GM18511 (cell line): ENCODE measurements at regions not wholly inside any gene's neighbourhood (a gene's known extent, or its start where the extent isn't known, plus 50 kb on each side); places are given as distances from the start of the nearest gene placed in this dataset.
"Not testable (repeated sequence)": the region's sequence is repeated elsewhere in the genome, so short reads cannot be mapped to it uniquely, and the experiment has no call there.

Experiments
- ATAC-seq: cut with Tn5 transposase; IDR thresholded peaks from one replicate; pipeline ENCODE4 v1.9.1; 2021; ENCODE audit warnings: mild to moderate bottlenecking, moderate library complexity; ENCODE audit not compliant: unreplicated experiment

DNA sequence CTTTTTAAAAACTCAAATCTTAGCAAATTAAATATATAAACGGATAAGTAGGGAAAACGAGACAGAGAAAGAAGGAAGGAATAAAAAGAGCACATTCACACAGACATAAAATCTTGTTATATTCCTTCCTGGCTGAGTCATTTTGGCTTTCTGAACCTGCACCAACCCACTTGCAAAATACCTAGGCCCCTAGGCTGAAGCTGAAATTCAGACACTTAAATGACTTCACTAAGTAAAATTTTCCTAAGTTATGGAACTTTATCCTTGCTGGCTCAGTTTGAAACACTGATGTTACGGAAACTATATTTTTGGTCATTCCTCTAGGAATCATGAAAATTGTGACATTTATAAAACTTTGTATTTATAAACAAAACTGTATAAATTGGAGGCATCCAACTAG lies 462.8 kb upstream of the NFIA start:
- no peak for ATAC-seq

DNA sequence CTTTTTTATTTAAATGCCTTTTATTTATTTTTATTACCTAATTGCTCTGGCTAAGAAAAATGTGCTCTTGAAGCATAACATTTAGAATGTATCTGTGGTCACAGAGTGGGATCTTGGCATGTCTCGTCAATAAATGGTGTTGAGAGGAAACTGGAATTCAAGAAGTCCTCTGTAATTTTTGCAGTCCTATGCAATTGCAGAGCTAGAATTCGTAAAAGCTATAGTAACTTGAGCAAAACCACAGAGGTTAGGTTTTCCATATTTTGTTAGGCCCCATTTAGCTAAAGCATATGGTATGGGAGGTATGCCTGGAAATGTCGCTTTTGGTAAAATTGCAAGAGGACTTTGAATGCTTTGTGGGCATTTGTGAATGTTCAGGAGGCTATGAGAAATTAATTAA lies 466.7 kb upstream of the NFIA start:
- ATAC-seq, result no peak

DNA sequence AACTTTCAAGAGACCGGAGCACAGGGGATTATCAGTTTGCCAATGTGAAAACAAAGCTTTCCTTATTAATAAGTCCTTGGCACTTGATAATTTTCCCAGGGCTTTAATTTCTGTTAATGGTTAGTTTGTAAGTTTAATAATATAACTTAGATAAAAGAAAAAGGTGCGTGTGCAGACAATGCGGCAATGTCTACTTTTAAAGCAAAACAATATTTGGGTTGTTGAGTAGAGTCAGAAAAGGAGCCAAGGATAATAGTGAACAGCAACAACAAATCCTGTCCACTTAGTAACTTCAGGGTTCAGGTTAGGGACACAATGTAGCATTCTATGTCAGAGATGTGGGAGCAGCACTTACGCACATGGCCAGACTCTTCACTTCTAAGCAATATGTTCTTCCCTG lies 469.6 kb upstream of the NFIA start:
- no peak for ATAC-seq

DNA sequence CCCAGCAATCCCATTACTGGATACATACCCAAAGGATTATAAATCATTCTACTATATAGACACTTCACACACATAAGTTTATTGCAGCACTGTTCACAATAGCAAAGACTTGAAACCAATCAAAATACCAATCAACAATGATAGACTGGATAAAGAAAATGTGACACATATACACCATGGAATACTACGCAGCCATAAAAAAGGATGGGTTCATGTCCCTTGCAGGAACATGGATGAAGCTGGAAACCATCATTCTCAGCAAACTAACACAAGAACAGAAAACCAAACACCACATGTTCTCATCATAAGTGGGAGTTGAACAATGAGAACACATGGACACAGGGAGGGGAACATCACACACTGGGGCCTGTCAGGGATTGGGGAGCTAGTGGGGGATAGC lies 475.4 kb upstream of the NFIA start:
- ATAC-seq, result not testable (repeated sequence)

DNA sequence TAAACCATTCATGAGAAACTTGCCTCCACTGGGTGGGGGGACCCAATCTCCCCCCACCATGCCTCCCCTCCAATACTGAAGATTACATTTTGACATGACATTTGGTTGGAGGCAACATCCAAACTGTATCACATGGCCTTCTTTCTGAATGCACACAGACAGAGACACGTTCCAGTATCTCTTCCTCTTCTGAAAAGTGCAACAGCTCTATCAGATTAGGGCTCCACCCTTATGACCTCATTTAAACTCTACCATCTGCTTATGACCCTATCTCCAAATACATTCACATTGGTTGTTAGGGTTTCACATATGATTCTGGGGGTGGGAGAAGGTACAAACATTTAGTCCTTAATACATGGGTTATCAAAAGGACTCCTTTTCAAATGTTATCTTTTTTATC lies 481.8 kb upstream of the NFIA start:
- no peak for ATAC-seq

DNA sequence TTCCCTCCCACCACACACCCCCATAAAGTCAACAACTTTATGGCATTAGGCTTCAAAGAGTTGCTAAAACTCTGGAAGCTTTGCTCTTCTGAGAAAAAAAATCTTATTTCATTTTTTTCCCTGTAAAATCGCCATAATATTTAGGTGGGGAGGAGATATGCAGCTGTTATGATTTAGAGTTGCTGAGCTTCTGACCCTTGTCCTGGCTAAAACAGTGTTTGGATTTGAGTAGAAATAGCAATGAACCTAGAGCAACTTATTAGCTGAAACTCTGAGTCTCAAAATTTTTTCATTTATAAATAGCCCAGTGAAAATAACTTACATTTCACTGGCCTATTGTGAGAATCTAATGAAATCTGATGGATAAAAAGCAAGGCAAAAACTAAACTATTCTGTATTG lies 482.8 kb upstream of the NFIA start:
- no peak for ATAC-seq

DNA sequence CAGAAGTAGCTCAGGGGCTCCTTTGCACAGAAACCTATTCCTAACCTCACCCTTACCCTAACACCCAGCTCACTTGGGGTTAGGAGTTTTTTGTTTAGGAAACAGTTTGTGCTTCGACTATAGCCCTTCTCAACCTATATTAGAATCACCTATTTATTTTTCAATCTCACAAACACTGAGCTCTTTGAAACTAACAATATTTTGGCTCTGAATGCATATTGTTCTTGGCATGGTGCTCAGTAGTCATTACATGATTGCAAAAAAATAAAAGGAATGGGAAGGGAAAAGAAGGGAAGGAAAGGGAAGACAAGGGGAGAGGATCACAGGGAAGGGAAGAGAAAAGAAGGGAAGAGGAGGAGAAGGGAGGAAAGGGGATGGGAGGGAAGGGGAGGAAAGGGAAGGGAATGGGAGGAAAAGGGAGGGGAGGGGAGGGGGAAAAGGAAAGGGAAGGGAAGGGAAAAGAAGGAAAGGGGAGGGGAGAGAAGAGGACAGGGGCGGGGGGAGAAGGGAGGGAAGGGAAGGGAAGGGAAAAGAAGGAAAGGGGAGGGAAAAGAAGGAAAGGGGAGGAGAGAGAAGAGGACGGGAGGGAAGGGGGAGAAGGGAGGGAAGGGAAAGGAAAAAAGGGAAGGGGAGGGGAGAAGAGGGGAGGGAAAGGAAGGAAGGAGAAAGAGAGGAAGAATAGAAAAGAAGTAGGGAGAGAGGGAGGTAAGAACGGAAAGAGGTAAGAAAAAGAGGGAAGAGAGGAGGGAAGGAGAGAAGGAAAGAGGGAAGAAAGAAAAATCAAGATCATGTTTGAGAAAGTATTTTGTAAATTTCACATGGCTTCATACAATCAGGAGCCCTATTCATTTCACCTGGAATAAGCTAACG lies 484.1 kb upstream of the NFIA start:
- ATAC-seq, result no peak

DNA sequence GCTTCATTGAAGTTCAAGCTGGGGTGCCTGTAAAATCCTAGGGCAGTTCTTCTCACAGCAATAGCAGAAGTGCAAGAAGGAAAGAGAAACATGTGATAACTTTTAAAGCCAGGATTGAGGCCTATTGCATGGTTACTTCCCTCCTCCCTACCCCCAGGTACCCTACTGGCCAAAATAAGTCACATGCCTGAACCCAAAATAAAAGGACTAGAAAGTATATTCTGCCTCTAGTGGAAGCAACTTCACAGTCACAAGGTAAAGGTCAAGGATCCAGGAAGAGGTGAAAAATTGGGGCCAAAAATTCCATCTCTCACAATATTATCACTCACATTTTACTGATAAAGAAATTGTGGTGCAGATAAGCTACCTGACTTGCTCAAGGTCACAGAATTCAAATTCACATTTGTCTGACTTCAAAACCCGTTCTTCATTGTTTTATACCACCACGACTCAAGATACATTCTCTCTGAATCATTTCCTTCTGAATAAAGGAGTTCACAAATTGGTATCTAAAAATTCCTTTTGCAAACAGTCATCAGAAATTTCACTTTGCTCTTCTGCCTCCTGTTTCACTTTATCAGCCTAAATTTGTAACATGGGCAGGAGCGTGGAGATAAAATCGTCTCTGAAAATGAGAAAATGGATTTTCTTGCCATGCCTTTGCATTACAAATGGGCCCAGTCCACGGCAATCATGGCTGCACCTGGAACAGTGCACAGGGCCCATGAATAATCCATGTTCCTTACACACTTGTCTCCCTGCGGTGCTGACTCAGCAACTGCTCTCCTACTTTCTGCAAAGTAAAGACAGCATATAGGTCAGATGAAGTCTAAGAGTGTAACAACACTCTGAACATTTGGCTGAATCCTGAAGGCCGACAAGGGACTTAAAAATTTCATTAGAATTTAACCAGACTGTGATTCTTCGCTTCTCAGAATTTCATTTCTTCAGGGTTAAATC lies 485.3 kb upstream of the NFIA start:
- ATAC-seq, result no peak

DNA sequence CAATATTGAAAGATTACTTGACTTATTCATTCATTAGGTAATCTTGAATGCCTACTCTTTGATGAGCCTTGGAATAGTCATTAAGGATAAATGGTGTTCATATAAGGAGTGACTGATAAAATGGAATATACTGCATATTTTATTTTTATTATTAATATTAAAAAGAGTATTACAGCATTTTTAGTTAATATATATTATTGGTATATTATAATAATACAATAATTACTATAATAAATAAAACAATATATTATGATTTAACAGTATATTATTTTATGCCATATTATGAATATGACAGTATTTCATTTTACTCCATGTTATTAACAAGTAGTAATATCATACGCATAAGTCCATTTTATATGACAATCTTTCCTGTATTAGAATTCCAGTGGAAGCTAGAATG lies 490.8 kb upstream of the NFIA start:
- ATAC-seq, result no peak

DNA sequence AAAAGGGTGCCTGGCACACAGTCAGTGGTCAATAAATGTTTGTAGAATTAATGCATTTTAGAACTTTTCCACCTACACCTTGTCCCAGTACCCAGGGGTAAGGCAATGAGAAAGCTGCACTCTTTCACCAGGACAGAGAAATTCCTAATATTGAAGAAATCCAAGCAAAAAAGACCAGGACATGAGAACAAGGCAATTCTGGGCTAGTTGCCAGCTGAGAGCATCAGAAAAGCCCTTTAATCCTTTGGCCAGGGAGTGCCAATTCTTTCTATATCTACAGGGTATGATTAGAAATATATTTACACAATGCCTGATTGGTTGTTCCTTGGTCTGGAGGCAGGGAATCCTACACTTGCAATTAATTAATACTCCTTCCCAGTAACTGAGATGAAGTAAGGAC lies 492.4 kb upstream of the NFIA start:
- ATAC-seq, result no peak

DNA sequence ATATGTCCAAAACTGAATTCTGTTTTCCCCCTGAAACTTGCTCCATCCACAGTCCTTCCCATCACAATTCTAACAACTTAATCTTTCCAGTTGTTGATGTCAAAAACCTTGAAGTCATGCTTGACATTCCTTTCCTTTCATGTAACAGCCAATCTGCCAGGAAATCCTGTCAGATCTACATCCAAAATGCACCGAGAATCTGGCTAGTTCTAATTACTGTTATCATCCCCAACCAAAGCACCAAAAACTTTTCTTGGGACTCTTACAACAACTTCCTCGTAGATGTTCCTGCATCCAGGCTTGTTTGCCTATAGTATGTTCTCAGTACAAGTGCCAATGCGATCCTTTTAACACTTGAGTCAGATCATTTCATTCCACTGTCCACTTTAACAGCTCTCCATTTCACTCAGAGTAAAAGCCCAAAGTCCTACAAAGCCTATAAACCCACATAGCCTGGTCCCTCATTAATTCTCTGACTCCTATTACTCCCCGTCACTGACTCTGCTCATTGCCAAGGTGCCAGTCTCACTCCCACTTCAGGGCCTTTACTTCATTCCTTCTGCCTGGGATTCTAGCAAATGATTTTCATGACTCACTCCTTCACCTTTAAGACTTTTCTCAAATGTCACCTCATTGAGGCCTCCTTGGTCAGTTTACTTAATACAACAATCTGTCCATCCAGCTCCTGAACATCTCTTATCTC lies 493.2 kb upstream of the NFIA start:
- no peak for ATAC-seq

DNA sequence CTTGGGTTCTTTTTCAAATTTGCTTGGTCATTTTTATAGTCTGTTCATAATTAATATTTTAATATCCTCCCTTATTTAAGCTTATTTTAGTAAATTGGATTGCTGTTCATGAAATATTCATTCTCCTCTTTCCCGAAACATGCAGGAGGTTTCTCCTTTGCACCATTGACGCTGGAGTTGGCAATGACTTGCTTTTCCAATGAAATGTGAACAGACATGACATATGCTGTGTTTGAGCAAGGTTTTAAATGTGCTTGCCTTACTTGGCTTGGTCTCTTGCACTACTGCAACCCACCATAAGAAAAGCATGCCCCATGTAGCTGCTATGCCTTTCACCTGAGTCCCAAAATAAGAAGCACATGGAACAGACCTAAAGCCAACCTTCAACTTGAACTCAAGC lies 498.0 kb upstream of the NFIA start:
- ATAC-seq, result no peak

DNA sequence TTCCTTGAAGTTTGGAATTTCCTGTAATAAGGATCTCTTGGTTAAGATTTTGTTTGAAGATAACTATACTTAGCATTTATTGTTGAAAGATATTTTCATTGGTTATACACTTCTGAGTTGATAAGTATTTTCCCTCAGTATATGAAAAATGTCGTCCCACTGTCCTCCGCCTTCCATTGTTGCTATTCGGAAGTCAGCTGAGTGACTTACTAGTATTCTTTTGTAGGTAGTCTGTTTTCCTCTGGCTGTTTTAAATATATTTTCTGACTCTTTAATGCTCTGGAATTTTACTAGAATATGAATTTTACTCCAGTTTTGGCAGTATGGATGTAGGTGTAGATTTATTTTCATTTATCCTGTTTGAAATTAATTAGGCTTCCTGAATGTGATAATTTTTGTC lies 498.7 kb upstream of the NFIA start:
- no peak for ATAC-seq

DNA sequence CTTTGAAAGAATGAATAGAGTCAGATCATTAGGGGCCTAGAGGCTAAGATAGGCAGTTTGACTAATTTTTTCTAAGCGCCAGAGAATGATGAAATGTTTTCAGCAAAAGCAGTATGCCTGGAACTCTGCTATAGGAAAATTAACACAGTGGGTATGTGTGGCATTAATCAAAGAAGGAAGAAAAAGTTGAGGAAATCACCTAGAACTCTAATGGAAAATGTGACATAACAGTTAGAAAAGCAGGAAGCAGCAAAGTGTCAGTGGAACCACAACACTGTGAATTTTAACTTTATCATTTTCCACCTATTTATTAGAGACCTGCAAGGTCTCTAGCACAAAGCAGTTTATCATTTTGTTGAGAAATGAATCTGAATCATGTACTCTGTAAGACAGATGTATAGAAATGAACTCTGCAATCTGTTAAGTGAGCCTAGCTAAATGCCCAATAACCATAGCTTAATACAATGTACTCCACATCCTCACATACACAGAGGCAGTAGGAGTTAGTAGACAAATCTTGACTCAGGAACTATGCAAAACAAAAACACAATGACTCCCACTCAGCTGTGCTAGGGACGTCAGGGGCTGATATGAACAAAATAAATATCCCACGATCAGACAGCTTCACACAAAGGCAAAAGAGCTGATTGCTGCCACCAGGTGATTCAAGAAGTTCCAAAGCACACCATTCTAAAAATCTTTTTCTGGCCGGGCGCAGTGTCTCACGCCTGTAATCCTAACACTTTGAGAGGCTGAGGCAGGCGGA lies 500.7 kb upstream of the NFIA start:
- no peak for ATAC-seq

DNA sequence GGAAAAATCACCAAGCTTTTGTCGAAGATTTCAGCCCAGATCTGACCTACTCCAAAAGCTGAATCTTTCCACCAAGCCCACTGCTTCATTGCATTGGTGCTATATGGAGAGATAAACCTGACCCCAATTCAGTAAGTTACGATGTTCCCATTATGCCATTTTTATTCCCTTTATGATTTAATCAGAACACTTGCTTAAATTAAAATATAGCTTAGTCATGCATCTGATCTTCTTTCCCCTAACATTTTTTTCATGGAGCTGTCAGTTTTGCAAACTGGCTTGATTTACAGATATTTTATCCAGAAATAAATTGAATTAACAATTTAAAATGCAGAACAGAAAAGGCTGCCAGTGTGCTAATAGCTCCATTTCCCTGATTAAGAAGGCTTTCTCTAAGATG lies 503.5 kb upstream of the C1orf87 start:
- ATAC-seq, result no peak

DNA sequence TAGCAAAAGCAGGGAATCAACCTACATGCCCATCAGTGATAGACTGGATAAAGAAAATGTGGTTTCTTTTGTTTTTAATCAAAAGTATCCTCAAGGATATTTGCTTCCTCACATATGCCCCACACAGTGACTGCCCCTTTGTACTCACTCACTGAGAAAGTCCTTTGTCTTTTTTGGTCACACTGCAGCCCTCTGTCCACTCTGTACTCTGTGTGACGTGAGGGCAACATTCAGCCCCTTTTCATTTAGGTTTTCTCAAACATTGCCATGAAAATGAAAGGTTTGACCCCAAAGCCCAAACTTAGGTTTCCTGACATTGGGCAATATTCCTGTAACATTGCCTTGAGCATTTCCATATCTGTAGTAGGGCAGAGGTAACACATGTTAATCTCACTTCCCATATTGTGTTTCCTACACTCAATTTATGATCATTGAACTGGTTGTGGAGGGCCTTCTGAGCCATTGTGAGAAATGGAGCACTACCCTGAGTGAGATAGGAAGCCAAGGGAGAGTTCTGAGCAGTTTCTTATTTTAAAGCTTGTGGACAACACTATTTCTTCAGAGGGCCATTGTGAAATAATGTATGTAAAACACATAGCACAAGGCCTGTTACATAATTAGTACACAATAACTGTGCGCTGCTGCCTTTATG lies 501.9 kb upstream of the C1orf87 start:
- ATAC-seq, result no peak

DNA sequence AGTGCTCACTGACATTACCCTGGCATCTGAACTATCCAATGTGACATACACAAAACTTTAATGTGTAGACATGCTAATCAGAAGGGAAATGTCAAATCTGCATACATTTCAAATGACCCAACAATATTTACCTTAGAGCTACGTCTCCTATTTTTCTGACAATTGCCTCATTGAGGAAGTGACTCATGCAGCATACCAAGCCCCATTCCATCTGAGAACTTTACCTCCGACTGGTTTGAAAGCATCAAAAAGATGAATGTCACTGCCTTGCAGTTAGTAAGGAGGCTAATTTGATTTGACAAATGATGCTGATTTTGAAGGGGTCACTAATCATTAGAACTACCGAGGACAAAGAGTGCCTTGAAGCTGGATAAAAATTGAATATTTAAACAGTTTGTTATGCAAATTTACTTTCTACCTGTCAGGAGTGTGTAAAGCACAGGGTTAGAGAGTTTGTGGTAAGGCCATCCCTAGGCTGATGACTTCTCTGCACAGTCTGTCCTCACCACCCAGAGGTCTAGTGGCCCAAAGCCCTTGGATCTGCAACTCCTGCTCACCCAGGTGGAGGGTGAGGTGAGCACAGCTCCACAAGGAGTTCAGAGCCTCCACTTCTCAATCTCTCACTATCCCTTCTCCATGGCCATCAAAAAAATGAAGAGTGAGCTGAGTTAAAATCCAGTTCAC lies 500.3 kb upstream of the C1orf87 start:
- no peak for ATAC-seq

DNA sequence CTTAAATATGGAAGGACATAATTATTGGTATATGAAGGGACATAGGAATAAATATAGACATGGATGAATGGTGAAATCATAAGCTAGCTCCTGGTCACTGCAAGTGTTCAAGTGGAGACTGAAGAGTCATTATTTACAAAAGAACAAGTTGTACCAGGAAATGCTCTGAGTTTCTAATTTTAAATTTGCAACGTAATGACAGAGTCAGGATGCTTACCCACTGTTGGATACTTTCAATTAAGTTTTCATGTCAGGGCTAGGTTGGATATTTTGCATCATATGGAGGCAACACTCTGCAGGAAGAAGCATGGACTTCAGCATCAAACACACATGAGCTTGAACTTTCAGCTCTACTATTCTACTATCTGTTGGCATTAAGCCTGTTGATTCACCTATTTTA lies 499.6 kb upstream of the C1orf87 start:
- no peak for ATAC-seq

DNA sequence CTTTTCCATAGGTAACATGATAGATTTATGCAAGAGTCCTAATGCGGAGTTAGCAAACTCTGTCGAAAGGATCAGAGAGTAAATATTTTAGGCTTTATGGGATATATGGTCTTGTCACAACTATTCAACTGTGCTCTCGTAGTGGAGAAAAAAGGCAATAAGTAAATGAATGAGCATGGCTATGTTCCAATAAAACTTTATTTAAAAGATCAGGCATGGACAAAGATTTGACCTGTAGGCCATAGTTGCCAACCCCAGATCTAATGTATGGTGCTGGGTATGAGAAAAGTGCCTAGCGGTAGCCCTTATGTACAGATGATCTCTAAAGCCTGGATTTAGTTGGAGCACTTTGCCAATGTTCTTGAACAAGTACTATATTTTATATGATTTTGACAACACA lies 498.8 kb upstream of the C1orf87 start:
- ATAC-seq, result no peak

DNA sequence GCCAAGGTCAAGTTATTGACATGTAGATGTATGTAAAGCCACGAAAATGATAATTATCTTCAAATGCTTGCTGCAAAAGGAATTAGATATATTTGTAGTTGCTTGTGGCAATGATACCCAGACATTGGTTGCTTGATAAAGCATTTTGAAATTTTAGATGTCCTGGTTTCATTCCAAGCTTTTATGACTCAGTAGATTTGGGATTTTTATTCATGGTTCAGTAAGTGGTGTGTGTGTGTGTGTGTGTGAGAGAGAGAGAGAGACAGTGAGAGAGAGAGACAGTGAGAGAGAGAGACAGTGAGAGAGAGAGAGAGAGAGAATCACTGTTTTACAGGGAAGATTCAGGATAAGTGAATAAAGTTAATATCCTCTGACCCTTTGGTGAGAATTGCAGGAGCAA lies 498.2 kb upstream of the C1orf87 start:
- ATAC-seq, result no peak
